NCI-H1417 (cell line): ENCODE measurements at regions not wholly inside any gene's neighbourhood (a gene's known extent, or its start where the extent isn't known, plus 50 kb on each side); places are given as distances from the start of the nearest gene placed in this dataset.
A peak's percentile ranks its signal among the peaks of the same experiment; 100 is the strongest.
"Not testable (repeated sequence)": the region's sequence is repeated elsewhere in the genome, so short reads cannot be mapped to it uniquely, and the experiment has no call there.

Experiments
- DNase-seq, 3 experiments: peaks; one replicate each; lab custom pipeline; 2025; lab: John Stamatoyannopoulos, UW

- not testable (repeated sequence) for DNase-seq
Measured at GRCh38 chrX:3837958-3838643, 124.7 kb upstream of the PRKX start.

DNA sequence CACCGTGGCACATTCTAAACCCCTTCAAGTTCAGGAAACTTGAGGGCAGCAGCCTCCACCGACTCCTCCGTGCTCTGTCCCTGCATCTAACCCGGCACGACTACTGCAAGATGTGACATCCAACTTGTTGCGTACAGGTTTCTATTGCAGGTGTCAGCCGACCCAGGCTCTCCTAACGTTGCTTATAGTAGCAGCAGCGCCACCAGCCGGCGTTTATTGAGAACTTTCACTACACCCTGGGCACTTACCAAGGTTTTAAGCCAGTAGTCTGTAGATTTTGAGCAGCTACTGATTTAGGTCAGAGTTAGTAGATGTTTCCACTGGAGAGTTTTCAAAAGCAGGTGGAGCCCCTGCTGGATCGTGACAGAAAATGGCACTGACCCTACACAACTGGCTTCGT lies 123.8 kb upstream of the PRKX start:
- DNase-seq, result not testable (repeated sequence)

GRCh38 chrX:3833761-3834542 lies 120.5 kb upstream of the PRKX start:
- DNase-seq, result not testable (repeated sequence)

DNA sequence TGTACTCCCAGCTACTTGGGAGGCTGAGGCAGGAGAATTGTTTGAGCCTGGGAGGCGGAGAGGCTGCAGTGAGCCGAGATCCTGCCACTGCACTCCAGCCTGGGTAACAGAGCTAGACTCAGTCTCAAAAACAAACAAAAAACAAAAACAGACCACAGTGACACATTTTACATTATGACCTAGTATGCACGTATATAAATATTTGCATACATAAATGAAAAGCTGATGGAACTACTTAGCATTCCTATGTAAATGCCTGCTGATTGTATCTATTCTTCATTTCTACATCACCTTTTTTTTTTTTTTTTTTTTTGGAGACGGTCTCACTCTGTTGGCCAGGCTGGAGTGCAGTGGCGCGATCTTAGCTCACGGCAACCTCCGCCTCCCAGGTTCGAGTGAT lies 116.6 kb upstream of the PRKX start:
- DNase-seq, result not testable (repeated sequence)

DNA sequence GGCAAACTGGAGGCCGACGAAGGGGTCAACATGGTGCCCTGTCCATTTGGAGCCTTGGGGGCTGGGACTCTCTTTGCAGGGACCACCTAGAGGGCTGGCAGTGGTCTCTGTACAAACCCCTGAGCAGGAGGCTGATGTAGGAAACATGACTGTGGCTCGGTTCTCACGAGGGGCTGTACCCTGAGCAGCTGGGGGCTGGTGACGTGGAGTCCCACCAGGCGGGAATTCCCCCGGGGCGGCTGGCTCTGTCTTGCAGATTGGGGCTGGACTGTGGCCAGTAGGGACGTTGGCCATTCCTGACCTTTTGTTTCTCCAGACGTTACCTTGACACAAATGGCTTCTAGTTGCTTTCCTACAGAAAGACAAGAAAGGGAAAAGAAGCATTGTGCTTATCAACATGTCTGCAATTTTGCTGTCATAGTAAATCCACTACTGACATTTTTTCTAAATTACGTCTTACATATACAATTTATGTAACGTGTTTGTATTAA lies 115.6 kb upstream of the PRKX start:
- not testable (repeated sequence) for DNase-seq

- DNase-seq, result not testable (repeated sequence)
Measured at GRCh38 chrX:3828378-3829040, 115.1 kb upstream of the PRKX start.

DNA sequence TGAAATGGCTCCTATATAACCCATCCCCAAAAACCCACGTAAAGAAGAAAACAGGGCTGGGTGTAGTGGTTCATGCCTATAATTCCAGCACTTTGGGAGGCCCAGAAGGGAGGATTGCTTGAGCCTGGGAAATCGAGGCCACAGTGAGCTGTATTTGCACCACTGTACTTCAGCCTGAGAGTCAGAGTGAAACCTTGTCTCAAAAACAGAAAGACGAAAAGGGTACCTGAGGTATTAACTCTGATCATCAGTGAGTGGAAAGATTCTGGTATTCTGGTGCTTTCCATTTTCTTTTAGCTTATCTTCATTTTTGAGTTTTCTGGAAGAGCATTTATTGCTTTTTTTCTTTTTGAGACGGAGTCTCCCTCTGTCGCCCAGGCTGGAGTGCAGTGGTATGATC lies 110.6 kb upstream of the PRKX start:
- not testable (repeated sequence) for DNase-seq

GRCh38 chrX:3820167-3820566 lies 106.7 kb upstream of the PRKX start:
- no peak for DNase-seq

DNA sequence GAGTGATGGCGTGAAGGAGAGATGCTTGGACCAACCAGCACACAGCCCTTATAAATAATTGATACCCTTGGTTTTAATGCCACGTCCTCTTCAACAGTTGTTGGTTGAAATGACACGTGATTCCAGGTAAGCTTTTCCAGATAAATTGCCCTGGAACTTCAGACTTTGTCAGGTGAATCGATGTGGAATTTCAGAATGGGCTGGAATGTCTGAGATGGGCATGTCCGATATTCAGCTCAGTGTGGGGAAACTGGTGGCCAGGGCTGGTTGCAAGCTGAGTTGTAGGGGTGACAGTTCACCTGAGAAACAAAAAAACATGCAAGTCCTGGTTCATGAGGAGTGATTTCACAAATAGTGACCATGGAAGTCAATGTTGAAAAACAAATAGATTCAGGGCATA lies 104.0 kb upstream of the PRKX start:
- not testable (repeated sequence) for DNase-seq

DNA sequence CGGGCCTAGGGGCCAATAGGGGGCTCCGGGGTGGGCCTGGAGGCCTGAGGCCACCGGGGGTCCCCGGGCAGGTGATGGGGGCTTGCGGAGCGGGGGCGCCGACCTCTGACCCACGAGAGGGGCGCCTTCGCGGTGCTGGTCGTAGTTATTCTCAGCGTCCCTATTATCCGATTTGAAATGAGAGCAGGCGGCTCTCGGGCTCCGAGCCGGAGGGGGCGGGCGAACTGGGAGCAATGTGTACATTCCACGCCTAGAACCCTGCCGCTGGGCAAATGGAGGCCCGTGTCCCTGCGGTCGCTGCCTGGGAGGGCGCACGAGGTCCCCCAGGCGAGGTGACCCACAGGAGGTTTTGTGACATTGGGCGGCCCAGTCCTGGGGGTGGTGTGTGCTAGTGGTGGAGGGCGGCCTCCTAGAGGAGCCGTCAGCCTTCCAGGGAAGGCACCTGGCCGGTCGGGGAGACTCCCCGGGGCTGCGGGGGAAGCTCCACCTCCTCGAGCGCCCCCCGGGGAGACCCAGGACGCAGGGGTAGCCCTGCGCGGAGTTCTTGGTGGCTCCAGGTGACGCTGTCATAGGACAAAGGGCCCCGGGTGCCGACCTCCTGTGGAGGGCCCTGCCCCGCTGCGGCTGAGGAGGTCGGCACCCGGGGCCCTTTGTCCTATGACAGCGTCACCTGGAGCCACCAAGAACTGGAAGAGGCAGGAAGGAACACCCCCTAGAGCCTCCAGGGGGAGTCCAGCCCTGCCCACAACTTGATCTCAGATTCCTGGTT lies 102.6 kb upstream of the PRKX start:
- peak; percentile 32 to 94 (median 93) for DNase-seq

DNA sequence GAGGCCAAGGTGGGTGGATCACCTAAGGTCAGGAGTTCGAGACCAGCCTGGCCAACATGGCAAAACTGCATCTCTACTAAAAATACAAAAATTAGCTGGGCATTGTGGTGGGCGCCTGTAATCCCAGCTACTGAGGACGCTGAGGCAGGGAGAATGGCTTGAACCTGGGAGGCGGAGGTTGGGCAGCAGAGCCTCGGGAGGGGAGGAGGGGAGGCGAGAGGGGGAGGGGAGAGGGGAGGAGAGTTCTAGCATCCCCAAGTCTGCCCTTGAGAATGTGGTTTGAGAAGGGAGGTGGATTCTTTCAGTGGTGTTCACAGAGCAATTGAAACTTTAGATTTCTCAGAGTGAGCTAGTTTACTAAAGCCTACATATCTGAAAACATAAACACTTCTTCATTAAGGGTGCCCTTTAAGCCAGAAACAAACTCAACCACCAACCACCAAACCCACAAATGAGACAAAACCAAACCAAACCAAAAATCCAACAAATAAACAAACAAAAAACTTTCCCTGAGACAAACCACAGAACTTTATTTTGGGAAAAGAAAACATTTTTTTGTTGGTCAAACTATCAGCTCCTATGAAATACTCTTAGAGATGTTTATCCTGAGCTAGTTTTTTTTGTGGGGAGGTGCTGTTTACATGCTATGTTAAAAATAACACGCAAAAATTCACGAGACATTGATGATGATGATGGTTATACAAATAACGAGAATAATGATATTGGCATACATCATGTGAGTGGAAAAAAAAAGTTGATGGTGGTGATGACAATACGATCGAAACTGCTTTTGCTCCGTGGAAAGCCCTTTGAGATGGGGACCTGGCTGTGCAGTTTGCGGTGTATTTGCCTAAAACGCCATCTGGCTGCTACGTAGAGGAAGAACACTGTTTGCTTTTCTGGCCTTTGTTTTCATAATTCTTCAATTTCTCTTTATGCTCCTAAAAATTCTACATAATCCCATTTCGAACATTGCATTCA lies 98.2 kb upstream of the PRKX start:
- DNase-seq, result peak; percentile 3 to 74 (median 39)

DNA sequence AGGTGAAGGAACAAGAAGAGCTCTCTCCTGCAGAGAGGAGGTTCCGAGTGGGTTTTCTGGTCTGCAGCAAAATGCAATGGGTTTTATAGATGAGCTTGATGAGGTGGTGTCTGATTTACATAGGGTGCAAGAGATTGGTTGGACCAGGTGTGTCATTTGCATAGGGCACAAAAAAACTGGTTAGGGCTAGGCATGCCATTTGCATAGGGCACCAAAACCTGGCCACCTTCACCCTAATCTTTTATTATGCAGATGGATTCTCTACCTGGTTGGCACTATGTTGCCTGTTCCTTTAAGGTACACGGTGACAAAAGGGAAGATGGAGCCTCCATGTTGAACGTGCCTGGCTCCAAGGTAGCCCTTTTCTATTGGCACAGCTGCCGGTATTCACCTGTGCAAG lies 94.5 kb upstream of the PRKX start:
- DNase-seq, result peak in 1 of 3 experiments; percentile 18

DNA sequence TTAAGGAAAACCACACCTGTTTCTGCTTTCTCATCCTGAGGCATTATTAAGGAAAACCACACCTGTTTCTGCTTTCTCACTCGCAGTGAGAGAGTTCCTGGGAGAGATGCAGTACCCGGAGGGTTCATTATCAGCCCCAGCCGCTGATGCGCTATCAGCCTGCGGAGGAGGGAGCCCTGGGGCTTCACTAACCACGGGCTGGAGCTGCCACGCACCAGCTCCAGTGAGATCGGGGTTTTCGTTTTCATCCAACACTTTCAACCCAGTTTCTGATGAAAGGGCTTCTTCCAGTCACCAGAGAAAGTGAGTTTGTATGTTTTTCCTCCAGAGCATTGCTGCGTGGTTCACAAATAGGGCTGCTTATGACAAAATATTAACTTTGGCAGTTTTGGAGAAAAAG lies 93.2 kb upstream of the PRKX start:
- peak in 2 of 3 experiments; percentile 33 to 55 for DNase-seq

DNA sequence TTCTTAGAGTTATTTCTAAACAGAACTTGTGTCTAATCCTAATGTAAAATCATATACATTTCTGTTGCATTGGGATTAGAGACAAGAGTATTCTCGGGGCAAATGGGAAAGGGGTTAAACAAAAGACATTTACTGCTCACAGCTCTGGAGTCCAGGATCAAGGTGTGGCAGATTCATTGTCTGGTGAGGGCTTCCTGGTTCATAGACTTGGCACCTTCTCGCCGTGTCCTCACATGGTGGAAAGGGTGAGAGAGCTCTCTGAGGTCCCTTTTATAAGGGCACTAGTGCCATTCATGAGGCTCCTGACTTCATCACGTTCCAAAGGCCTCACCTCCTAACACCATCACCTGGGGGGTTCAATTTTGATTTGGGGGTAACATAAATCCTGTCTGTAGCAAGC lies 90.3 kb upstream of the PRKX start:
- no peak for DNase-seq

DNA sequence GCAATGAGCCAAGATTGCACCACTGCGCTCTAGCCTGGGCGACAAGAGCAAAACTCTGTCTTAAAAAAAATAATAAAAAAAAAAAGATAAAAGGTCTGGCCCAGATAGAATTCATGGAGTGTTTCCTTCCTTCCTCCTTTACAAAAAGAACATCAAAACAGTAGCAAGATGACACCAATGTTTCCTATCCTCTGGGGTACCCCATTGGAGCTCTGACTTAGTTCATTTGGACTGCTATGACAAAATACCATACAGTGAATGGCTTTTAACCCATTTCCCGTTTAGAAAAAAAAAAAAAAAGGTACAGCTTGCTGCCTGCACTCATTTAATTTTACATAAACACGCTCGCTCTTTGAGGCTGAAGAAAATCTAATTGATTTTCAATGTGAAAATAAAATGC lies 89.9 kb upstream of the PRKX start:
- no peak for DNase-seq

DNA sequence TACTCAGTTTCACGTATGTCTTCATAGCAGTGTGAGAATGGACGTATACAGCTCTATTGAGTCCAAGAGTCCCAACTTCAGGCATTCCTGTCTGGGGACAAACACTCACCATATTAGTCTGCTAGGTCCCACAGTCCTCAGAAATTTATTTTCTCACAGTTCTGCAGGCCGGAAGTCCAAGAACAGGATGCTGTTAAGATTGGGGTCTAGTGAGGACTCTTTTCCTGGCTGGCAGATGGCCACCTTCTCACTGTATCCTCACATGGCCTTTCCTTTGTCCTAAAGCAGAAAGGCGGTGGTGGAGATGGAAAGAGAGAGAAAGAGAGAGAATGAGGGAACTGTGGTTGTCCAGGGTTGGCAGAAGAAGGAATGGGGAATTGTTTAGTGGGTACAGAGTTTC lies 82.0 kb upstream of the PRKX start:
- not testable (repeated sequence) for DNase-seq

GRCh38 chrX:3791449-3791848 lies 78.0 kb upstream of the PRKX start:
- DNase-seq, result no peak

DNA sequence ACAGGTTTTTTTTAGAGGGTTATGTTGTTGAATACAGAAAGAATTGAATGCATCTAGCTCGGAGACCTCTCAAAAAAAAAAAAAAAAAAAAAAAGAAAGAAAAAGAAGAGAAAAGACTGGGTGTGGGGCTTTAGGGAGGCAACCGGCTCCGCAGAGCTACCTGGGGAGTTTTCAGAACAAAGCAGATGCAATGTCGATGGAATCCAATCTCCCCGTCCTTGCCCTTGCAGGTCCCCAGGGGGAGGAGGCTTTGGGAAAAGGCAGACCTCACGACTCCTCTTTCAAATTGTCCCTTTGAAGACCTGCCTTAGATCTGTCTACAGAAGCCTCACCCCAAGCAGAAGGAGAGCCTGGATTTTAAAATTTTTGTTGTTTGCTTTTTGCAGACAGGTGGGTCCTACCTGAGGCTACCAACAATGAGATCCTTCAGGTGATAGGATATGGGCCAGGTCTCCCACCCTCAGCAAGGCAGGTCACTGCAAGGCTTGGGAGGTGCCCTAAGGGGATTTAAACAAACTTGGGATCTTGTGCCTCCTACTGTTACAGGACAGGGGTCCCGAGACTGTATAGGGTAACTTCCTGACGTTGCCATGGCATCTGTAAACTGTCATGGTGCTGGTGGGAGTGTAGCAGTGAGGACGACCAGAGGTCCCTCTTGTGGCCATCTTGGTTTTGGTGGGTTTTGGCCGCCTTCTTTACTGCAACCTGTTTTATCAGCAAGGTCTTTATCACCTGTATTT lies 75.2 kb upstream of the PRKX start:
- DNase-seq, result peak in 1 of 3 experiments; percentile 64

- peak; percentile 9 to 68 (median 29) for DNase-seq
Measured at GRCh38 chrX:3787856-3788255, 74.4 kb upstream of the PRKX start.

- DNase-seq, result not testable (repeated sequence)
Measured at GRCh38 chrX:3785822-3786221, 72.4 kb upstream of the PRKX start.
